Fibroblast of villous mesenchyme (primary cell): ENCODE measurements at regions not wholly inside any gene's neighbourhood (a gene's known extent, or its start where the extent isn't known, plus 50 kb on each side); places are given as distances from the start of the nearest gene placed in this dataset.

Experiments used
- DNase-seq: peaks from one replicate; pipeline ENCODE4 v3.0.0-alpha.2; 2010; ENCODE audit warnings: low read depth
- H3K4me3 ChIP-seq: 2 replicates; pipeline ENCODE4 v1.5.1; 2011; ENCODE audit warnings: low read depth, mild to moderate bottlenecking, low read length
- CTCF ChIP-seq: IDR thresholded peaks from 2 replicates; pipeline ENCODE4 v1.5.1; 2012; ENCODE audit warnings: low read depth, mild to moderate bottlenecking, low read length; ENCODE audit not compliant: insufficient read depth

- no peak for TF ChIP-seq CTCF
- no peak overlapping the region for H3K4me3 ChIP-seq
- DNase-seq = no peak
These were observed 476.6 kb downstream of the IRS2 start for GRCh38 chr13:109309625-109310363.

GRCh38 chr13:109307027-109307426, 479.4 kb downstream of the IRS2 start:
- TF ChIP-seq CTCF = no peak
- no peak overlapping the region for H3K4me3 ChIP-seq
- DNase-seq = no peak

GRCh38 chr13:109301726-109302125, 484.7 kb downstream of the IRS2 start:
- DNase-seq = no peak
- no peak overlapping the region for H3K4me3 ChIP-seq
- TF ChIP-seq CTCF = no peak

- DNase-seq = no peak
- TF ChIP-seq CTCF = no peak
- H3K4me3 ChIP-seq = no peak overlapping the region
These were observed 485.1 kb downstream of the IRS2 start for GRCh38 chr13:109301276-109301675.

GRCh38 chr13:109297628-109298027, 488.8 kb downstream of the IRS2 start:
- H3K4me3 ChIP-seq = no peak overlapping the region
- TF ChIP-seq CTCF = no peak
- DNase-seq = peak; percentile 58

- DNase-seq = no peak
- H3K4me3 ChIP-seq = no peak overlapping the region
- no peak for TF ChIP-seq CTCF
These were observed 493.2 kb downstream of the IRS2 start for GRCh38 chr13:109293166-109293565.
